ENCODE measurements at regions not wholly inside any gene's neighbourhood (a gene's known extent, or its start where the extent isn't known, plus 50 kb on each side); places are given as distances from the start of the nearest gene placed in this dataset.

GRCh38 chr4:130335417-130336194 is 1239.7 kb downstream of the C4orf33 start:
- H3K4me1 ChIP-seq (ENCODE audit: control insufficient read depth, insufficient read depth, low read length): no peaks in the 10 kb centered on the region
- no peak overlapping the region for H3K27ac ChIP-seq (ENCODE audit: extremely low read depth, low read depth, low read length)
- POLR2A ChIA-PET: no interaction called here
- no peak overlapping the region for H3K4me3 ChIP-seq (ENCODE audit: low read depth, low read length)
- no peaks in the 10 kb centered on the region for H3K36me3 ChIP-seq (ENCODE audit: control insufficient read depth in 2 of 2, insufficient read depth in 1 of 2, low read length in 2 of 2)
- TF ChIP-seq ZSCAN23 (tag by site-specific recombination; IDR thresholded peaks at IDR 0.05) (no peak), ZNF221 (tag by site-specific recombination; IDR thresholded peaks at IDR 0.05; ENCODE audit: borderline replicate concordance) (no peak), ZBTB26 (tag by site-specific recombination; optimal IDR thresholded peaks at IDR 0.05) (no peak), ZBTB1 (tag by site-specific recombination; IDR thresholded peaks at IDR 0.05) (no peak), ZNF626 (tag by site-specific recombination; IDR thresholded peaks at IDR 0.05) (no peak), ZNF169 (tag by site-specific recombination; IDR thresholded peaks at IDR 0.05) (no peak), ZNF621 (tag by site-specific recombination; IDR thresholded peaks at IDR 0.05) (no peak), ZFP41 (tag by site-specific recombination; IDR thresholded peaks at IDR 0.05; ENCODE audit: borderline replicate concordance) (no peak), YY1 (tag by site-specific recombination; IDR thresholded peaks at IDR 0.05) (no peak), ZNF426 (tag by site-specific recombination; IDR thresholded peaks at IDR 0.05) (no peak), ZNF10 (tag by site-specific recombination; IDR thresholded peaks at IDR 0.05) (no peak), ZNF114 (tag by site-specific recombination; IDR thresholded peaks at IDR 0.05) (no peak), ZNF146 (tag by site-specific recombination; IDR thresholded peaks at IDR 0.05) (no peak), ZBTB44 (tag by site-specific recombination; IDR thresholded peaks at IDR 0.05) (no peak), ZIC2 (tag by site-specific recombination; IDR thresholded peaks at IDR 0.05) (no peak), KLF9 (tag by site-specific recombination; IDR thresholded peaks at IDR 0.05; ENCODE audit: low read depth) (no peak), ZNF140 (tag by site-specific recombination; IDR thresholded peaks at IDR 0.05) (no peak), KLF16 (tag by site-specific recombination; IDR thresholded peaks at IDR 0.05) (no peak), RBAK (tag by site-specific recombination; IDR thresholded peaks at IDR 0.05) (no peak)
- TF ChIP-seq, protein P1, sequence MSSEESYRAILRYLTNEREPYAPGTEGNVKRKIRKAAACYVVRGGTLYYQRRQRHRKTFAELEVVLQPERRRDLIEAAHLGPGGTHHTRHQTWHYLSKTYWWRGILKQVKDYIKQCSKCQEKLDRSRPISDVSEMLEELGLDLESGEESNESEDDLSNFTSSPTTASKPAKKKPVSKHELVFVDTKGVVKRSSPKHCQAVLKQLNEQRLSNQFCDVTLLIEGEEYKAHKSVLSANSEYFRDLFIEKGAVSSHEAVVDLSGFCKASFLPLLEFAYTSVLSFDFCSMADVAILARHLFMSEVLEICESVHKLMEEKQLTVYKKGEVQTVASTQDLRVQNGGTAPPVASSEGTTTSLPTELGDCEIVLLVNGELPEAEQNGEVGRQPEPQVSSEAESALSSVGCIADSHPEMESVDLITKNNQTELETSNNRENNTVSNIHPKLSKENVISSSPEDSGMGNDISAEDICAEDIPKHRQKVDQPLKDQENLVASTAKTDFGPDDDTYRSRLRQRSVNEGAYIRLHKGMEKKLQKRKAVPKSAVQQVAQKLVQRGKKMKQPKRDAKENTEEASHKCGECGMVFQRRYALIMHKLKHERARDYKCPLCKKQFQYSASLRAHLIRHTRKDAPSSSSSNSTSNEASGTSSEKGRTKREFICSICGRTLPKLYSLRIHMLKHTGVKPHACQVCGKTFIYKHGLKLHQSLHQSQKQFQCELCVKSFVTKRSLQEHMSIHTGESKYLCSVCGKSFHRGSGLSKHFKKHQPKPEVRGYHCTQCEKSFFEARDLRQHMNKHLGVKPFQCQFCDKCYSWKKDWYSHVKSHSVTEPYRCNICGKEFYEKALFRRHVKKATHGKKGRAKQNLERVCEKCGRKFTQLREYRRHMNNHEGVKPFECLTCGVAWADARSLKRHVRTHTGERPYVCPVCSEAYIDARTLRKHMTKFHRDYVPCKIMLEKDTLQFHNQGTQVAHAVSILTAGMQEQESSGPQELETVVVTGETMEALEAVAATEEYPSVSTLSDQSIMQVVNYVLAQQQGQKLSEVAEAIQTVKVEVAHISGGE (tag by site-specific recombination; conservative IDR thresholded peaks at IDR 0.05; ENCODE audit: low read depth): no peak
- CTCF ChIA-PET: no interaction called here
- no peaks in the 10 kb centered on the region for H3K9me3 ChIP-seq (ENCODE audit: control insufficient read depth, insufficient read depth, low read depth, low read length)

Data from HEK293 (cell line).